ENCODE measurements at regions not wholly inside any gene's neighbourhood (a gene's known extent, or its start where the extent isn't known, plus 50 kb on each side); places are given as distances from the start of the nearest gene placed in this dataset.

DNA sequence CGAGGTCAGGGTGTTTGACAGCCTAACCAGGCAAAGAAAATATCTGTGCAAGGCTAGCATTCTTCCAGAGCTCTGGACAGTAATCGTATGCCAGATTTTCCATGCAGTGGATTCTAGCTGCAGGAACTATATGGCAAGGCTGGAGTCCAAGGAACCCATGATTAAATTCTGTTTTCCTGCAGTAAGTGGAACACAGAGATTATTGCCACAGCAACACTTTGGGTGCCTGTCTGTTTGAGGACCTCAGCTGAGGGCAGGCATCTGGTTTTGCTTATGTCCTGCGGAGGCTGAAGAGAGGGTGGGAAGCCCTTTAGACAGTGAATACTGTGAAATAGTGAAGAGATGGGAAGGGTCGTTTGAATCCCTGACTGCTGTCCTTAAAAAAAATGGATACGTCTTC is 104.4 kb downstream of the DAD1 start:
- no peak for DNase-seq (ENCODE audit: low spot score)
- Mint-ChIP-seq H3K27ac (ENCODE audit: unreplicated experiment) (peak overlapping the region; percentile 94), H3K27me3 (ENCODE audit: low read depth) (no peaks in the 10 kb centered on the region), H3K4me1 (ENCODE audit: low read depth) (peaks cover 91% of the 10 kb centered on the region), H3K36me3 (ENCODE audit: low read depth) (no peaks in the 10 kb centered on the region), H3K4me3 (ENCODE audit: unreplicated experiment) (no peak overlapping the region), H3K9me3 (ENCODE audit: low read depth) (no peaks in the 10 kb centered on the region)
- TF ChIP-seq, protein P1, sequence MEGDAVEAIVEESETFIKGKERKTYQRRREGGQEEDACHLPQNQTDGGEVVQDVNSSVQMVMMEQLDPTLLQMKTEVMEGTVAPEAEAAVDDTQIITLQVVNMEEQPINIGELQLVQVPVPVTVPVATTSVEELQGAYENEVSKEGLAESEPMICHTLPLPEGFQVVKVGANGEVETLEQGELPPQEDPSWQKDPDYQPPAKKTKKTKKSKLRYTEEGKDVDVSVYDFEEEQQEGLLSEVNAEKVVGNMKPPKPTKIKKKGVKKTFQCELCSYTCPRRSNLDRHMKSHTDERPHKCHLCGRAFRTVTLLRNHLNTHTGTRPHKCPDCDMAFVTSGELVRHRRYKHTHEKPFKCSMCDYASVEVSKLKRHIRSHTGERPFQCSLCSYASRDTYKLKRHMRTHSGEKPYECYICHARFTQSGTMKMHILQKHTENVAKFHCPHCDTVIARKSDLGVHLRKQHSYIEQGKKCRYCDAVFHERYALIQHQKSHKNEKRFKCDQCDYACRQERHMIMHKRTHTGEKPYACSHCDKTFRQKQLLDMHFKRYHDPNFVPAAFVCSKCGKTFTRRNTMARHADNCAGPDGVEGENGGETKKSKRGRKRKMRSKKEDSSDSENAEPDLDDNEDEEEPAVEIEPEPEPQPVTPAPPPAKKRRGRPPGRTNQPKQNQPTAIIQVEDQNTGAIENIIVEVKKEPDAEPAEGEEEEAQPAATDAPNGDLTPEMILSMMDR (IDR thresholded peaks at IDR 0.05), result no peak

GRCh38 chr14:22483863-22484593 is 105.0 kb downstream of the DAD1 start:
- H3K4me3 Mint-ChIP-seq (ENCODE audit: unreplicated experiment), result no peak overlapping the region
- H3K27ac Mint-ChIP-seq (ENCODE audit: unreplicated experiment), result peak overlapping the region; percentile 94
- H3K4me1 Mint-ChIP-seq (ENCODE audit: low read depth), result peaks cover 92% of the 10 kb centered on the region
- H3K27me3 Mint-ChIP-seq (ENCODE audit: low read depth), result no peaks in the 10 kb centered on the region
- H3K36me3 Mint-ChIP-seq (ENCODE audit: low read depth), result no peaks in the 10 kb centered on the region
- TF ChIP-seq, protein P1 (IDR thresholded peaks at IDR 0.05), result no peak
- no peaks in the 10 kb centered on the region for H3K9me3 Mint-ChIP-seq (ENCODE audit: low read depth)
- no peak for DNase-seq (ENCODE audit: low spot score)

GRCh38 chr14:22482782-22483553 is 106.1 kb downstream of the DAD1 start:
- no peak overlapping the region for H3K4me3 Mint-ChIP-seq (ENCODE audit: unreplicated experiment)
- H3K36me3 Mint-ChIP-seq (ENCODE audit: low read depth), result no peaks in the 10 kb centered on the region
- H3K27ac Mint-ChIP-seq (ENCODE audit: unreplicated experiment), result peak overlapping the region; percentile 94
- no peaks in the 10 kb centered on the region for H3K9me3 Mint-ChIP-seq (ENCODE audit: low read depth)
- no peak for DNase-seq (ENCODE audit: low spot score)
- H3K4me1 Mint-ChIP-seq (ENCODE audit: low read depth), result peaks cover 92% of the 10 kb centered on the region
- TF ChIP-seq, protein P1 (IDR thresholded peaks at IDR 0.05), result no peak
- H3K27me3 Mint-ChIP-seq (ENCODE audit: low read depth), result no peaks in the 10 kb centered on the region

DNA sequence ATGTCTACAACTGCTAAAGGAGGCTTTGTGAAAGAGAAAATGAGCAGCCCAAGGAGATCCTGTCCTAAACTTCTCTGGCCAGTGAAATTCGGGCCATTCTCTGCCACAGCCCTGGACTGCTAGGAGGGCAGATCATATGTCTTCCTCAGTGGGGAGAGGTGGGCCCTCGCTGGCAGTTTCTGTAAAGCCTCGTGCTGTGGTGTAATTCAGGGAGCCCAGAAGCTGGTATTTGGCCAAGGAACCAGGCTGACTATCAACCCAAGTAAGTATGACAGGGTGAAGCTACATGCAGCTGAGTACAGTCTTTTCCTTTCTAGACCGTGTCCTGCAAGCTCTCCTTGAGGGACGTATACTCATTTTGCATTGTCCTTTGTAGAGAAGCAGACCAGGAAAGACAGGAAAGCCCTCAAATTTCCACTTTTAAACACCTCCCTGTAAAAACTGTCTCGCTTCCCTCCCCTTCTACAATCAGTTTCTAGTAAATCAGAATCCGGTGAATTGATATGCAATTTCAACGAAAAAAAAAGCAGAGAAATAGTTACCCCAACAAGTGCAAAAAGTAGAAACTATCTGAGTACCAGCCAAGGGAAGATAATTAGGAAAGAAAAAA is 106.8 kb downstream of the DAD1 start:
- peak overlapping the region; percentile 55 for H3K27ac Mint-ChIP-seq (ENCODE audit: unreplicated experiment)
- DNase-seq (ENCODE audit: low spot score), result no peak
- H3K9me3 Mint-ChIP-seq (ENCODE audit: low read depth), result no peaks in the 10 kb centered on the region
- no peak overlapping the region for H3K4me3 Mint-ChIP-seq (ENCODE audit: unreplicated experiment)
- TF ChIP-seq, protein P1 (IDR thresholded peaks at IDR 0.05), result no peak
- peaks cover 92% of the 10 kb centered on the region for H3K4me1 Mint-ChIP-seq (ENCODE audit: low read depth)
- no peaks in the 10 kb centered on the region for H3K36me3 Mint-ChIP-seq (ENCODE audit: low read depth)
- H3K27me3 Mint-ChIP-seq (ENCODE audit: low read depth), result no peaks in the 10 kb centered on the region

DNA sequence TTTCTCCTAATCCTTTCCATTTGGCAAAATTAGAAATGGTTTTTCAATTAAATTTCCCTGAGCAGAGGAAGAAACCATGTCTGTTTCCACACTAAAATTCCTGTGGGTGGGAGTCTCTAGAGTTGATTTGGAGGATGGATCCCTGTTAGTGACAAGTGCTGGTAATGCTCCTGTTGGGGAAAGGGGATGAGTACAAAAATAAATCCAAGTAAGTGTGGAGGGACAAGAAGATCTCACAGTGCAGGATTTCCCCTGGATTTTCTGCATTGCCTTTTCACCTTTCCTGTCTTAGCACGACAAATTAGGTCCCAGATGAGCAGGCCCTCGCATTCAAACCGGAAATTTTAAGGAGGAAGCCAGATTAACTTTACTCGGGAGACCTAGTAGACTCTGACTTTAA is 107.5 kb downstream of the DAD1 start:
- no peak for DNase-seq (ENCODE audit: low spot score)
- no peaks in the 10 kb centered on the region for H3K36me3 Mint-ChIP-seq (ENCODE audit: low read depth)
- H3K27me3 Mint-ChIP-seq (ENCODE audit: low read depth), result no peaks in the 10 kb centered on the region
- H3K4me3 Mint-ChIP-seq (ENCODE audit: unreplicated experiment), result no peak overlapping the region
- TF ChIP-seq, protein P1 (IDR thresholded peaks at IDR 0.05), result no peak
- peaks cover 92% of the 10 kb centered on the region for H3K4me1 Mint-ChIP-seq (ENCODE audit: low read depth)
- H3K27ac Mint-ChIP-seq (ENCODE audit: unreplicated experiment), result peak overlapping the region; percentile 55
- H3K9me3 Mint-ChIP-seq (ENCODE audit: low read depth), result no peaks in the 10 kb centered on the region
